GM12875 (cell line): ENCODE measurements at regions not wholly inside any gene's neighbourhood (a gene's known extent, or its start where the extent isn't known, plus 50 kb on each side); places are given as distances from the start of the nearest gene placed in this dataset.

ENCODE experiments used
- H3K4me3 ChIP-seq: one replicate; pipeline ENCODE4 v1.5.1; 2011; ENCODE audit warnings: low read depth, low read length, control low read depth
- TF ChIP-seq, protein P1 (sequence below): IDR thresholded peaks from 2 replicates; pipeline ENCODE4 v1.5.1; 2011; ENCODE audit warnings: low read depth, mild to moderate bottlenecking, control low read depth, inconsistent platforms, low read length, moderate library complexity, borderline replicate concordance; ENCODE audit not compliant: insufficient read depth

DNA sequence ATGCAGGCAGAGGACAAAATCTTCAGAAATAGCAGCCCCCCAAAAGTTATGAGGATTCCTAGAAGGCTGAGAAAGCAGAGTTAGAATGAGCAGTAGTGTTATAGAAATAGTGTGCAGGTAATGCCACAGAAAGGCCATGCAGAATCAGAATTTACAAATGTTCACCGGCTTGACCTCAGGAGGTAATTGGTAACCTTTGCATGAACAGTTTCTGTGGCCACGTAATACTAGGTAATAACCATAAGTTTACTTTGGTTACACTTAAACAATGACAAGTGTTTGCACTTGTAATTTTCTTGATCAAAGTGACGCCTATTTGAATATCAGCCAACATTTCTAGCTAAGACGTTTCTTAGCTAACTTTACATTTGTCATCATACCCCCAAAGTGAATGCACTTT lies 393.6 kb downstream of the GPAT3 start:
- H3K4me3 ChIP-seq = no peak overlapping the region
- TF ChIP-seq, protein P1, sequence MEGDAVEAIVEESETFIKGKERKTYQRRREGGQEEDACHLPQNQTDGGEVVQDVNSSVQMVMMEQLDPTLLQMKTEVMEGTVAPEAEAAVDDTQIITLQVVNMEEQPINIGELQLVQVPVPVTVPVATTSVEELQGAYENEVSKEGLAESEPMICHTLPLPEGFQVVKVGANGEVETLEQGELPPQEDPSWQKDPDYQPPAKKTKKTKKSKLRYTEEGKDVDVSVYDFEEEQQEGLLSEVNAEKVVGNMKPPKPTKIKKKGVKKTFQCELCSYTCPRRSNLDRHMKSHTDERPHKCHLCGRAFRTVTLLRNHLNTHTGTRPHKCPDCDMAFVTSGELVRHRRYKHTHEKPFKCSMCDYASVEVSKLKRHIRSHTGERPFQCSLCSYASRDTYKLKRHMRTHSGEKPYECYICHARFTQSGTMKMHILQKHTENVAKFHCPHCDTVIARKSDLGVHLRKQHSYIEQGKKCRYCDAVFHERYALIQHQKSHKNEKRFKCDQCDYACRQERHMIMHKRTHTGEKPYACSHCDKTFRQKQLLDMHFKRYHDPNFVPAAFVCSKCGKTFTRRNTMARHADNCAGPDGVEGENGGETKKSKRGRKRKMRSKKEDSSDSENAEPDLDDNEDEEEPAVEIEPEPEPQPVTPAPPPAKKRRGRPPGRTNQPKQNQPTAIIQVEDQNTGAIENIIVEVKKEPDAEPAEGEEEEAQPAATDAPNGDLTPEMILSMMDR = no peak

DNA sequence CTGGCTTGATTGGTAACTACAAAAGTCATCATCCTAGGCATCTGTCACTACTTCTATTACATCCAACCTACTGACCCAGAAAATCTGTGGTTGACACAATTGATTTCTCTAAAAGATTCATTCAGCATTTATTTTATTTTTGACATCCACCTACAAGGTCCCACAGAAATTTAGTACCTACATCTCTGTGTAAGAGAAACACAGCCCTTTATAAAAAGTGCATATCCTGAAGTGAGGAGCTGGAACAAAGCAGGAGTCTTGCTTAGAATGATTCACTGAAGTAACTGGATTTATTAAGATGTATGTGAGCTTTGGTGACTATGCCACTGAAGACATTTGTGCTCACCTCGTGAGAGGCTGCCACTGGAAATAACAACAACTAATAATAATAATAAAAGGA lies 391.0 kb downstream of the GPAT3 start:
- no peak overlapping the region for H3K4me3 ChIP-seq
- TF ChIP-seq, protein P1 = no peak

DNA sequence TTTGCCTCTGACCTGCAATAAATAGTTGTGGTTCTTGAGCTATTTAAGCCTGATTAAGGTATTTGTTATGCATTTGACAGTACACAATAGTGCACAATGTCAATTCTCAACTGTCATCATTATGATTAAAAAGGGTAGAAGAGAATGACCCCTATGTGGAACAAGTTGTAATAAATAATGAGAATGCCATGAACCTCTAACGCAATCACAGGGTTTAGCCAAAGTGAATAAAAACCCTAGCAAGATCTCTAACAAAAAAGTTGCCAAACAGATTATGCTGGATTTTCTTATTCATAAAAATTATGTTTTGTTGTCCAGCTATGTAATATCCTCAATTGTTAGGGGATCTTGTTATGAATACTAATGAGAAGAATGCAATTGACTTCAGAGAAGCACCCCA lies 387.4 kb downstream of the GPAT3 start:
- TF ChIP-seq, protein P1 = no peak
- H3K4me3 ChIP-seq = no peak overlapping the region

DNA sequence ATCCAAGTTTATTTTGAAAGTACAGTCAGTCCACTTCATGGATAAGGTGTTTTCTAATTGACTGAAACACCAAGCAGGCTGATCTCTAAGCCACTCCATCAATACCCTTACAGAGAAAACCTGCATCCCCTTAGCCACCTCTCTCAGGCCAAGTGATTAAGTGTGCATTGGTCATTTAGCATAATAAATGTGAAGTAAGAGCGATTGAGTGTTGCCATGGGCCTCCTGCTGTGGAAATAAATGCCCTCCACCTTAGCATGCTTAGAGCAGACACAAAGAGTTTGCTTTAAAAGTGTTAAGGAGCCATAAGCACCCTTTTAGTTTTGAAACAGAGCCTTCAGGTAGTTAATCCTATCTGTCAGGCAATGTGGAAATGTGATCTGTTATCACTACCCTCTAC lies 386.5 kb downstream of the GPAT3 start:
- no peak overlapping the region for H3K4me3 ChIP-seq
- TF ChIP-seq, protein P1 = no peak

DNA sequence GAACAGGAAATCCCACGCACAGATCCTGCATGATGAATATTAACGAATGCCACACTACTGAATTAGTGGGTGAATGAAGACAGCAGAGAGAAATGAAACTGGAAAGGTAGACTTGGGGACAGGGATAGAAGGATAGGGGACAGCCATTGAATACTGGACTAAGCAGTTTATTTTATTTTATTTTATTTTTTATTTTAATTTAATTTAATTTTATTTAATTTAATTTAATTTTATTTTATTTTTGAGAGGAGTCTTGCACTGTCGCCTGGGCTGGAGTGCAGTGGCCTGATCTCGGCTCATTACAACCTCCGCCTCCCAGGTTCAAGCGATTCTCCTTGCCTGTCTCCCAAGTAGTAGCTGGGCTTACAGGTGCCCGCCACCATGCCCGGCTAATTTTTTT lies 385.2 kb downstream of the GPAT3 start:
- TF ChIP-seq, protein P1 = no peak
- H3K4me3 ChIP-seq = no peak overlapping the region

DNA sequence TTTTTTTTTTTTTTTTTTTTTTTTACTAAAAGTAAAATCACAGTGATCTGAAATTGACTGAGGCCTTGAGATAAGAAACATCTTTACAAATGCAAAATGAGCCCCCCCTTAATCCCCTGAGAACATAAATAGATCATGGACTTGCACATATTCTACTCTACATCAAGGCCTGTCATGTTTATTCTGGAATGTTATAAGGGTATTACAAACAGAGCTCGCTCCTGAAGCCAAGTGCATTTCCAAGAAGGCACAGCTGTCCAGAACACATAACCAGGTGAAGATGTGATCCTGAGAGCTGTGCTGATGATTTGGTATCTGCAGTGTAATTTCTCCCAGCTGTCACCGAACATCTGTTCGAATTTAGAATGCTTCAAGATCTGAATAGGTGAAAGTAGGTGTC lies 384.5 kb downstream of the GPAT3 start:
- H3K4me3 ChIP-seq = no peak overlapping the region
- TF ChIP-seq, protein P1 = no peak

DNA sequence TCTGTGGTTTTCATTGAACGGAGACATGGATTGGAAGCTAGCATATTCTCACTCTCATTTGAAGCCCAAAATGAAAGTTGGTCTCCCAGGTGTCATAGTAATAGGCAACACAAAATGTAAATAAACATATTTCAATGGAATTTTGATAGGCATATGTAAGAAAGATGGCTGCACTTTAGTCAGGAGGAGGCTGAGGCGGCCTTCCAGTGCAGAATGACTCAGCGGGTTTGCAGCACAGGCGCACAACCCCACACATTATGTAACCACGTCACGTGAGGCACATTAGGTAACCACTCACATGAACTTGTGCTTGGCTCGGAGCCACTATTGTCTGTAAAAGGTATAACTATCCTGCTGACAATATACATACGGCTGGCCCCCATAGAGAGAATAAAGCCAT lies 381.7 kb downstream of the GPAT3 start:
- H3K4me3 ChIP-seq = no peak overlapping the region
- TF ChIP-seq, protein P1 = no peak
